Body of pancreas (tissue), 4 donors: ENCODE measurements at regions not wholly inside any gene's neighbourhood (a gene's known extent, or its start where the extent isn't known, plus 50 kb on each side); places are given as distances from the start of the nearest gene placed in this dataset.

ENCODE experiments used
- POLR2A ChIP-seq, 3 donors: fragments of 450-650 bp; IDR thresholded peaks; one replicate each; pipeline ENCODE4 v1.6.1; 2016; ENCODE audit warnings: antibody characterized with exemption in 3 of 3, mild to moderate bottlenecking in 2 of 3
- TF ChIP-seq, protein P1 (sequence below), 7 experiments: fragments of 450-650 bp in 4 of 7; fragments of 200-600 bp in 3 of 7; sonication (generic) in 3 of 7; IDR thresholded peaks; one replicate each; pipeline ENCODE4 v1.5.1; 2016 to 2019; ENCODE audit warnings: antibody characterized with exemption in 7 of 7

- no peak for TF ChIP-seq POLR2A (IDR thresholded peaks at IDR 0.05)
- TF ChIP-seq, protein P1, sequence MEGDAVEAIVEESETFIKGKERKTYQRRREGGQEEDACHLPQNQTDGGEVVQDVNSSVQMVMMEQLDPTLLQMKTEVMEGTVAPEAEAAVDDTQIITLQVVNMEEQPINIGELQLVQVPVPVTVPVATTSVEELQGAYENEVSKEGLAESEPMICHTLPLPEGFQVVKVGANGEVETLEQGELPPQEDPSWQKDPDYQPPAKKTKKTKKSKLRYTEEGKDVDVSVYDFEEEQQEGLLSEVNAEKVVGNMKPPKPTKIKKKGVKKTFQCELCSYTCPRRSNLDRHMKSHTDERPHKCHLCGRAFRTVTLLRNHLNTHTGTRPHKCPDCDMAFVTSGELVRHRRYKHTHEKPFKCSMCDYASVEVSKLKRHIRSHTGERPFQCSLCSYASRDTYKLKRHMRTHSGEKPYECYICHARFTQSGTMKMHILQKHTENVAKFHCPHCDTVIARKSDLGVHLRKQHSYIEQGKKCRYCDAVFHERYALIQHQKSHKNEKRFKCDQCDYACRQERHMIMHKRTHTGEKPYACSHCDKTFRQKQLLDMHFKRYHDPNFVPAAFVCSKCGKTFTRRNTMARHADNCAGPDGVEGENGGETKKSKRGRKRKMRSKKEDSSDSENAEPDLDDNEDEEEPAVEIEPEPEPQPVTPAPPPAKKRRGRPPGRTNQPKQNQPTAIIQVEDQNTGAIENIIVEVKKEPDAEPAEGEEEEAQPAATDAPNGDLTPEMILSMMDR (IDR thresholded peaks at IDR 0.05): no peak
These were observed 538.5 kb downstream of the BCL11B start for GRCh38 chr14:98733536-98733935.
